ENCODE measurements at regions not wholly inside any gene's neighbourhood (a gene's known extent, or its start where the extent isn't known, plus 50 kb on each side); places are given as distances from the start of the nearest gene placed in this dataset.

- no peak overlapping the region for H3K18ac ChIP-seq (ENCODE audit: extremely low read depth, low read length)
- no peaks in the 10 kb centered on the region for H3K36me3 ChIP-seq (ENCODE audit: control insufficient read depth in 2 of 4, insufficient read depth in 4 of 4, low read length in 3 of 4)
- POLR2A ChIA-PET (ENCODE audit: partially characterized antibody) = no interaction called here
- H3K4me1 ChIP-seq (replicated peaks in 1 of 4; ENCODE audit: control insufficient read depth in 3 of 4, insufficient read depth in 4 of 4, low read length in 3 of 4) = no peaks in the 10 kb centered on the region
- H3K4me2 ChIP-seq (ENCODE audit: insufficient read depth in 1 of 2, low read depth in 2 of 2, low read length in 2 of 2) = no peak overlapping the region
- 89% methylated on average over 6 of the region's 6 CpGs; no CpG with 5 or more reads in 1 of the 2 experiments for WGBS, 2 experiments (ENCODE audit: extremely low coverage in 1 of 2, insufficient coverage in 1 of 2, insufficient read length in 1 of 2, insufficient replicate concordance in 2 of 2, low coverage in 1 of 2, low lambda C conversion rate in 2 of 2, missing lambda C conversion rate in 1 of 2)
- H3K9me3 ChIP-seq (ENCODE audit: insufficient read depth in 2 of 2, low read depth in 1 of 2, low read length in 1 of 2) = no peaks in the 10 kb centered on the region
- no peak overlapping the region for H4K8ac ChIP-seq (ENCODE audit: extremely low read depth, insufficient read depth, low read length)
- H2BK5ac ChIP-seq (ENCODE audit: low read depth, low read length) = no peak overlapping the region
- no peak overlapping the region for H3K9ac ChIP-seq (replicated peaks in 1 of 4; ENCODE audit: extremely low read depth in 1 of 4, low read depth in 3 of 4, low read length in 3 of 4)
- no peak overlapping the region for H3K27ac ChIP-seq (ENCODE audit: low read depth, low read length)
- H2AK5ac ChIP-seq (ENCODE audit: low read depth, low read length) = no peak overlapping the region
- H2BK120ac ChIP-seq (replicated peaks; ENCODE audit: low read depth, low read length) = no peak overlapping the region
- CTCF ChIA-PET (ENCODE audit: partially characterized antibody) = interaction anchor here (1.1 to 1.8 kb wide), 3 partner anchors 13 to 17 kb away, joined by 3 to 5 read pairs (median 4); no protein-coding TSS in a partner anchor
- H4K5ac ChIP-seq (ENCODE audit: insufficient read length, low read depth, low read length) = no peak overlapping the region
- no peaks in the 10 kb centered on the region for H3K79me1 ChIP-seq (ENCODE audit: low read depth, low read length)
- H2BK15ac ChIP-seq (ENCODE audit: low read length) = no peak overlapping the region
- no peak overlapping the region for H3K4me3 ChIP-seq (ENCODE audit: extremely low read depth in 1 of 4, insufficient read depth in 2 of 4, low read depth in 3 of 4, low read length in 4 of 4)
- H4K20me1 ChIP-seq (replicated peaks in 1 of 2; ENCODE audit: control insufficient read depth in 1 of 2, insufficient read depth in 2 of 2, low read length in 2 of 2) = peaks cover 0 to 2% of the 10 kb centered on the region in 2 experiments
- FAIRE-seq (no peak), DNase-seq (ENCODE audit: low read depth in 1 of 2, low spot score in 2 of 2) (no peak)
- no peak overlapping the region for H2AFZ ChIP-seq (ENCODE audit: low read length)
- no peak for TF ChIP-seq BACH1 (IDR thresholded peaks at IDR 0.05; ENCODE audit: low read length)
- TF ChIP-seq CEBPB (IDR thresholded peaks at IDR 0.05; ENCODE audit: low read depth, low read length) = no peak
- TF ChIP-seq MAX (IDR thresholded peaks at IDR 0.05) = no peak
- no peak for TF ChIP-seq POLR2AphosphoS5 (IDR thresholded peaks at IDR 0.05; ENCODE audit: low read depth, low read length)
- no peak for TF ChIP-seq SP4 (IDR thresholded peaks at IDR 0.05; ENCODE audit: low read length)
- TF ChIP-seq RXRA (IDR thresholded peaks at IDR 0.05; ENCODE audit: insufficient read depth, low read depth, low read length) = no peak
- TF ChIP-seq SAP30 (IDR thresholded peaks at IDR 0.05; ENCODE audit: insufficient read depth, insufficient replicate concordance, low read length) = no peak
- TF ChIP-seq RBBP5 (IDR thresholded peaks at IDR 0.05; ENCODE audit: borderline replicate concordance, low read depth, low read length) = no peak
- TF ChIP-seq POLR2A (IDR thresholded peaks at IDR 0.05; ENCODE audit: control extremely low read depth in 1 of 2, low read depth in 2 of 2, low read length in 2 of 2) = no peak
- TF ChIP-seq ATF3 (IDR thresholded peaks at IDR 0.05; ENCODE audit: insufficient read depth, low read depth, low read length) = no peak
- TF ChIP-seq BCL11A (IDR thresholded peaks at IDR 0.05; ENCODE audit: low read depth in 2 of 2, low read length in 2 of 2) = no peak
- TF ChIP-seq PHF8 (conservative IDR thresholded peaks at IDR 0.05; ENCODE audit: low read depth, low read length) = no peak
- H2BK12ac ChIP-seq (ENCODE audit: low read depth, low read length) = no peak overlapping the region
- H2BK20ac ChIP-seq (ENCODE audit: low read length) = no peak overlapping the region
- H3K27me3 ChIP-seq (replicated peaks in 1 of 4; ENCODE audit: control insufficient read depth in 3 of 4, extremely low read depth in 1 of 4, insufficient read depth in 3 of 4, low read length in 3 of 4) = no peaks in the 10 kb centered on the region
- no peak overlapping the region for H4K91ac ChIP-seq (replicated peaks; ENCODE audit: insufficient read length, low read length)
- H3K23me2 ChIP-seq (ENCODE audit: low read depth, low read length) = peaks cover 11% of the 10 kb centered on the region; the same call in 1 of the 2 replicates
- no peak overlapping the region for H3K56ac ChIP-seq (replicated peaks; ENCODE audit: insufficient read length, low read depth, low read length)
- H3K79me2 ChIP-seq (ENCODE audit: control insufficient read depth in 1 of 2, insufficient read depth in 2 of 2, low read length in 2 of 2) = no peaks in the 10 kb centered on the region
- no peak overlapping the region for H3K4ac ChIP-seq (replicated peaks; ENCODE audit: insufficient read length, low read depth, low read length)
- H3K14ac ChIP-seq (ENCODE audit: insufficient read length) = no peak overlapping the region
- H3K23ac ChIP-seq (ENCODE audit: insufficient read length) = no peak overlapping the region
Observed at GRCh38 chr22:27397036-27397953, 404.3 kb downstream of the MN1 start.

Measured in H1 (cell line).